Liver (tissue), 3 donors: ENCODE measurements at regions not wholly inside any gene's neighbourhood (a gene's known extent, or its start where the extent isn't known, plus 50 kb on each side); places are given as distances from the start of the nearest gene placed in this dataset.

Source experiments
- CTCF ChIP-seq: fragments of 150-350 bp; IDR thresholded peaks from 2 replicates; pipeline ENCODE4 v1.5.1; 2017; ENCODE audit warnings: improper control_type of control experiment, low read depth, low read length; ENCODE audit not compliant: missing input control
- EGR1 ChIP-seq, 2 donors: IDR thresholded peaks; 2 replicates each; pipeline ENCODE4 v1.6.1; 2016 to 2018; ENCODE audit warnings: antibody characterized with exemption in 2 of 2, low read depth in 2 of 2
- FOXA1 ChIP-seq: IDR thresholded peaks from 2 replicates; pipeline ENCODE4 v1.6.1; 2016; ENCODE audit warnings: antibody characterized with exemption
- GABPA ChIP-seq, 2 donors: IDR thresholded peaks in 1 of 2; conservative IDR thresholded peaks in 1 of 2; 2 replicates each; pipeline ENCODE4 v1.6.1; 2016; ENCODE audit warnings: antibody characterized with exemption in 2 of 2, mild to moderate bottlenecking in 1 of 2, moderate library complexity in 1 of 2
- HNF4G ChIP-seq: IDR thresholded peaks from 2 replicates; pipeline ENCODE4 v1.6.1; 2016; ENCODE audit warnings: antibody characterized with exemption
- JUND ChIP-seq, 2 donors: IDR thresholded peaks; 2 replicates each; pipeline ENCODE4 v1.6.1; 2016; ENCODE audit warnings: antibody characterized with exemption in 2 of 2
- MAX ChIP-seq: IDR thresholded peaks from 2 replicates; pipeline ENCODE4 v1.6.1; 2016; ENCODE audit warnings: antibody characterized with exemption
- RAD21 ChIP-seq, 2 donors: IDR thresholded peaks; 2 replicates each; pipeline ENCODE4 v1.6.1; 2016; ENCODE audit warnings: antibody characterized with exemption in 2 of 2, mild to moderate bottlenecking in 2 of 2
- RXRA ChIP-seq, 2 donors: IDR thresholded peaks; 2 replicates each; pipeline ENCODE4 v1.6.1; 2017 to 2018; ENCODE audit warnings: antibody characterized with exemption in 2 of 2, mild to moderate bottlenecking in 1 of 2
- SP1 ChIP-seq: IDR thresholded peaks from 2 replicates; pipeline ENCODE4 v1.6.1; 2018; ENCODE audit warnings: antibody characterized with exemption, mild to moderate bottlenecking
- YY1 ChIP-seq: IDR thresholded peaks from 2 replicates; pipeline ENCODE4 v1.6.1; 2016; ENCODE audit warnings: antibody characterized with exemption, mild to moderate bottlenecking
- TF ChIP-seq, protein P1 (sequence below): IDR thresholded peaks from 2 replicates; pipeline ENCODE4 v1.6.1; 2016; ENCODE audit warnings: antibody characterized with exemption
- TF ChIP-seq, protein P2 (sequence below): IDR thresholded peaks from 2 replicates; pipeline ENCODE4 v1.6.1; 2016; ENCODE audit warnings: antibody characterized with exemption, mild to moderate bottlenecking
- TF ChIP-seq, protein P3 (sequence below): IDR thresholded peaks from 2 replicates; pipeline ENCODE4 v1.6.1; 2016; ENCODE audit warnings: antibody characterized with exemption
- donor health status: healthy.
- donor health status: healthy.

- TF ChIP-seq CTCF (no peak), MAX (no peak), YY1 (no peak), JUND (IDR thresholded peaks at IDR 0.05) (no peak), RXRA (IDR thresholded peaks at IDR 0.05) (no peak), FOXA1 (no peak), RAD21 (IDR thresholded peaks at IDR 0.05) (no peak), SP1 (no peak), HNF4G (no peak), EGR1 (IDR thresholded peaks at IDR 0.05; ENCODE audit: low read depth in 2 of 2) (no peak), GABPA (IDR thresholded peaks at IDR 0.05 in 1 of 2, conservative IDR thresholded peaks at IDR 0.05 in 1 of 2) (no peak)
- TF ChIP-seq, protein P1, sequence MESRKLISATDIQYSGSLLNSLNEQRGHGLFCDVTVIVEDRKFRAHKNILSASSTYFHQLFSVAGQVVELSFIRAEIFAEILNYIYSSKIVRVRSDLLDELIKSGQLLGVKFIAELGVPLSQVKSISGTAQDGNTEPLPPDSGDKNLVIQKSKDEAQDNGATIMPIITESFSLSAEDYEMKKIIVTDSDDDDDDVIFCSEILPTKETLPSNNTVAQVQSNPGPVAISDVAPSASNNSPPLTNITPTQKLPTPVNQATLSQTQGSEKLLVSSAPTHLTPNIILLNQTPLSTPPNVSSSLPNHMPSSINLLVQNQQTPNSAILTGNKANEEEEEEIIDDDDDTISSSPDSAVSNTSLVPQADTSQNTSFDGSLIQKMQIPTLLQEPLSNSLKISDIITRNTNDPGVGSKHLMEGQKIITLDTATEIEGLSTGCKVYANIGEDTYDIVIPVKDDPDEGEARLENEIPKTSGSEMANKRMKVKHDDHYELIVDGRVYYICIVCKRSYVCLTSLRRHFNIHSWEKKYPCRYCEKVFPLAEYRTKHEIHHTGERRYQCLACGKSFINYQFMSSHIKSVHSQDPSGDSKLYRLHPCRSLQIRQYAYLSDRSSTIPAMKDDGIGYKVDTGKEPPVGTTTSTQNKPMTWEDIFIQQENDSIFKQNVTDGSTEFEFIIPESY: no peak
- TF ChIP-seq, protein P2, sequence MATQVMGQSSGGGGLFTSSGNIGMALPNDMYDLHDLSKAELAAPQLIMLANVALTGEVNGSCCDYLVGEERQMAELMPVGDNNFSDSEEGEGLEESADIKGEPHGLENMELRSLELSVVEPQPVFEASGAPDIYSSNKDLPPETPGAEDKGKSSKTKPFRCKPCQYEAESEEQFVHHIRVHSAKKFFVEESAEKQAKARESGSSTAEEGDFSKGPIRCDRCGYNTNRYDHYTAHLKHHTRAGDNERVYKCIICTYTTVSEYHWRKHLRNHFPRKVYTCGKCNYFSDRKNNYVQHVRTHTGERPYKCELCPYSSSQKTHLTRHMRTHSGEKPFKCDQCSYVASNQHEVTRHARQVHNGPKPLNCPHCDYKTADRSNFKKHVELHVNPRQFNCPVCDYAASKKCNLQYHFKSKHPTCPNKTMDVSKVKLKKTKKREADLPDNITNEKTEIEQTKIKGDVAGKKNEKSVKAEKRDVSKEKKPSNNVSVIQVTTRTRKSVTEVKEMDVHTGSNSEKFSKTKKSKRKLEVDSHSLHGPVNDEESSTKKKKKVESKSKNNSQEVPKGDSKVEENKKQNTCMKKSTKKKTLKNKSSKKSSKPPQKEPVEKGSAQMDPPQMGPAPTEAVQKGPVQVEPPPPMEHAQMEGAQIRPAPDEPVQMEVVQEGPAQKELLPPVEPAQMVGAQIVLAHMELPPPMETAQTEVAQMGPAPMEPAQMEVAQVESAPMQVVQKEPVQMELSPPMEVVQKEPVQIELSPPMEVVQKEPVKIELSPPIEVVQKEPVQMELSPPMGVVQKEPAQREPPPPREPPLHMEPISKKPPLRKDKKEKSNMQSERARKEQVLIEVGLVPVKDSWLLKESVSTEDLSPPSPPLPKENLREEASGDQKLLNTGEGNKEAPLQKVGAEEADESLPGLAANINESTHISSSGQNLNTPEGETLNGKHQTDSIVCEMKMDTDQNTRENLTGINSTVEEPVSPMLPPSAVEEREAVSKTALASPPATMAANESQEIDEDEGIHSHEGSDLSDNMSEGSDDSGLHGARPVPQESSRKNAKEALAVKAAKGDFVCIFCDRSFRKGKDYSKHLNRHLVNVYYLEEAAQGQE: no peak
- TF ChIP-seq, protein P3, sequence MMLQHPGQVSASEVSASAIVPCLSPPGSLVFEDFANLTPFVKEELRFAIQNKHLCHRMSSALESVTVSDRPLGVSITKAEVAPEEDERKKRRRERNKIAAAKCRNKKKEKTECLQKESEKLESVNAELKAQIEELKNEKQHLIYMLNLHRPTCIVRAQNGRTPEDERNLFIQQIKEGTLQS: no peak
These were observed 122.8 kb upstream of the TNPO1 start for GRCh38 chr5:72693546-72694205.
